Gastrocnemius medialis (tissue), 4 donors: ENCODE measurements at regions not wholly inside any gene's neighbourhood (a gene's known extent, or its start where the extent isn't known, plus 50 kb on each side); places are given as distances from the start of the nearest gene placed in this dataset.

Source experiments
- POLR2A ChIP-seq, 2 donors: fragments of 450-650 bp; IDR thresholded peaks; one replicate each; pipeline ENCODE4 v1.6.1; 2017; ENCODE audit warnings: antibody characterized with exemption in 2 of 2, mild to moderate bottlenecking in 2 of 2, moderate library complexity in 2 of 2
- TF ChIP-seq, protein P1 (sequence below), 5 experiments: fragments of 450-650 bp in 3 of 5; fragments of 200-600 bp in 2 of 5; sonication (generic) in 2 of 5; IDR thresholded peaks in 4 of 5; conservative IDR thresholded peaks in 1 of 5; 1 replicate in 4 of 5; 2 replicates in 1 of 5; pipeline ENCODE4 v1.5.1; 2016 to 2019; ENCODE audit warnings: antibody characterized with exemption in 5 of 5, mild to moderate bottlenecking in 3 of 5, moderate library complexity in 3 of 5

DNA sequence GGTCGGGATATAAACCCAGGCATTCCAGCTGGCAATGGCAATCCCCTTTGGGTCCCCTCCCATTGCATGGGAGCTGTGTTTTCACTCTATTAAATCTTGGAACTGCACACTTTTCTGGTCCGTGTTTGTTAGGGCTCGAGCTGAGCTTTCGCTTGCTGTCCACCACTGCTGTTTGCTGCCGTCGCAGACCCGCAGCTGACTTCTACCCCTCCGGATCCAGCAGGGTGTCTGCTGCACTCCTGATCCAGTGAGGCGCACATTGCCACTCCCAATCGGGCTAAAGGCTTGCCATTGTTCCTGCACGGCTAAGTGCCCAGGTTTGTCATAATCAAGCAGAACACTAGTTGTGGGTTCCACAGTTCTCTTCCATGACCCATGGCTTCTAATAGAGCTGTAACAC is 1322.1 kb downstream of the ADGRL3 start:
- TF ChIP-seq, protein P1, sequence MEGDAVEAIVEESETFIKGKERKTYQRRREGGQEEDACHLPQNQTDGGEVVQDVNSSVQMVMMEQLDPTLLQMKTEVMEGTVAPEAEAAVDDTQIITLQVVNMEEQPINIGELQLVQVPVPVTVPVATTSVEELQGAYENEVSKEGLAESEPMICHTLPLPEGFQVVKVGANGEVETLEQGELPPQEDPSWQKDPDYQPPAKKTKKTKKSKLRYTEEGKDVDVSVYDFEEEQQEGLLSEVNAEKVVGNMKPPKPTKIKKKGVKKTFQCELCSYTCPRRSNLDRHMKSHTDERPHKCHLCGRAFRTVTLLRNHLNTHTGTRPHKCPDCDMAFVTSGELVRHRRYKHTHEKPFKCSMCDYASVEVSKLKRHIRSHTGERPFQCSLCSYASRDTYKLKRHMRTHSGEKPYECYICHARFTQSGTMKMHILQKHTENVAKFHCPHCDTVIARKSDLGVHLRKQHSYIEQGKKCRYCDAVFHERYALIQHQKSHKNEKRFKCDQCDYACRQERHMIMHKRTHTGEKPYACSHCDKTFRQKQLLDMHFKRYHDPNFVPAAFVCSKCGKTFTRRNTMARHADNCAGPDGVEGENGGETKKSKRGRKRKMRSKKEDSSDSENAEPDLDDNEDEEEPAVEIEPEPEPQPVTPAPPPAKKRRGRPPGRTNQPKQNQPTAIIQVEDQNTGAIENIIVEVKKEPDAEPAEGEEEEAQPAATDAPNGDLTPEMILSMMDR (IDR thresholded peaks at IDR 0.05 in 4 of 5, conservative IDR thresholded peaks at IDR 0.05 in 1 of 5): no peak
- no peak for TF ChIP-seq POLR2A (IDR thresholded peaks at IDR 0.05)
